NB4 (cell line): ENCODE measurements at regions not wholly inside any gene's neighbourhood (a gene's known extent, or its start where the extent isn't known, plus 50 kb on each side); places are given as distances from the start of the nearest gene placed in this dataset.

Source experiments
- MYC ChIP-seq: IDR thresholded peaks from 2 replicates; pipeline ENCODE4 v1.6.1; 2011; ENCODE audit warnings: low read depth, low read length
- POLR2A ChIP-seq: IDR thresholded peaks from 2 replicates; pipeline ENCODE4 v1.6.1; 2011; ENCODE audit warnings: mild to moderate bottlenecking; ENCODE audit not compliant: insufficient read length; ENCODE audit errors: extremely low read depth
- TF ChIP-seq, protein P1 (sequence below): IDR thresholded peaks from one replicate; pipeline ENCODE4 v1.5.1; 2012; ENCODE audit warnings: low read depth, low read length
- TF ChIP-seq, protein P2 (sequence below): IDR thresholded peaks from 2 replicates; pipeline ENCODE4 v1.6.1; 2011; ENCODE audit warnings: low read depth, low read length

DNA sequence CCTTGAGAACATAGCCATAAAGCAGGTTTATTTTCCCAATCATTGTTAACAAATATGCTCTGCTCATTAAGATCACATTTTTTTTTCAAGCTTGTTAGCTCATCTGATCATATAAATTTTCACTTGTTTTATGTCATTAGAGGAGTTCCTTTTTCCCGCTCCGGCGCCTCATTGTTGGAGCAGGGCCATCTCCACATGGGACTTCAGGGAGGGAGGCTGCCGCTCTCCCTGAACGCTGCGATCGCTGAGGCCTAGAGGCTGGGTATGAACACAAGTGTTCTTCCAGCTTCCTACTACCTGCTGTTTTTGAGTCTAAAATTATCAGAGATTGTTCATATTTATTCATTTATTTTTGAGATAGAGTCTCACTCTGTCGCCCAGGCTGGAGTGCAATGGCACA is 246.9 kb downstream of the MPDZ start:
- TF ChIP-seq, protein P1, sequence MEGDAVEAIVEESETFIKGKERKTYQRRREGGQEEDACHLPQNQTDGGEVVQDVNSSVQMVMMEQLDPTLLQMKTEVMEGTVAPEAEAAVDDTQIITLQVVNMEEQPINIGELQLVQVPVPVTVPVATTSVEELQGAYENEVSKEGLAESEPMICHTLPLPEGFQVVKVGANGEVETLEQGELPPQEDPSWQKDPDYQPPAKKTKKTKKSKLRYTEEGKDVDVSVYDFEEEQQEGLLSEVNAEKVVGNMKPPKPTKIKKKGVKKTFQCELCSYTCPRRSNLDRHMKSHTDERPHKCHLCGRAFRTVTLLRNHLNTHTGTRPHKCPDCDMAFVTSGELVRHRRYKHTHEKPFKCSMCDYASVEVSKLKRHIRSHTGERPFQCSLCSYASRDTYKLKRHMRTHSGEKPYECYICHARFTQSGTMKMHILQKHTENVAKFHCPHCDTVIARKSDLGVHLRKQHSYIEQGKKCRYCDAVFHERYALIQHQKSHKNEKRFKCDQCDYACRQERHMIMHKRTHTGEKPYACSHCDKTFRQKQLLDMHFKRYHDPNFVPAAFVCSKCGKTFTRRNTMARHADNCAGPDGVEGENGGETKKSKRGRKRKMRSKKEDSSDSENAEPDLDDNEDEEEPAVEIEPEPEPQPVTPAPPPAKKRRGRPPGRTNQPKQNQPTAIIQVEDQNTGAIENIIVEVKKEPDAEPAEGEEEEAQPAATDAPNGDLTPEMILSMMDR, result no peak
- TF ChIP-seq POLR2A, result no peak
- TF ChIP-seq, protein P2, sequence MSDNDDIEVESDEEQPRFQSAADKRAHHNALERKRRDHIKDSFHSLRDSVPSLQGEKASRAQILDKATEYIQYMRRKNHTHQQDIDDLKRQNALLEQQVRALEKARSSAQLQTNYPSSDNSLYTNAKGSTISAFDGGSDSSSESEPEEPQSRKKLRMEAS, result no peak
- TF ChIP-seq MYC, result no peak
